ENCODE measurements at regions not wholly inside any gene's neighbourhood (a gene's known extent, or its start where the extent isn't known, plus 50 kb on each side); places are given as distances from the start of the nearest gene placed in this dataset.

GRCh38 chr2:129611471-129611870 lies 368.0 kb upstream of the RAB6C start:
- H3K4me3 ChIP-seq (ENCODE audit: low read depth, low read length), result no peak overlapping the region
- no peak for TF ChIP-seq CTCF (IDR thresholded peaks at IDR 0.05; ENCODE audit: insufficient read depth, low read length)
- DNase-seq (ENCODE audit: low read depth), result no peak

GRCh38 chr2:129619471-129619870 lies 360.0 kb upstream of the RAB6C start:
- H3K4me3 ChIP-seq (ENCODE audit: low read depth, low read length), result no peak overlapping the region
- DNase-seq (ENCODE audit: low read depth), result no peak
- TF ChIP-seq CTCF (IDR thresholded peaks at IDR 0.05; ENCODE audit: insufficient read depth, low read length), result no peak

GRCh38 chr2:129620411-129620810 lies 359.1 kb upstream of the RAB6C start:
- no peak overlapping the region for H3K4me3 ChIP-seq (ENCODE audit: low read depth, low read length)
- TF ChIP-seq CTCF (IDR thresholded peaks at IDR 0.05; ENCODE audit: insufficient read depth, low read length), result no peak
- no peak for DNase-seq (ENCODE audit: low read depth)

- H3K4me3 ChIP-seq (ENCODE audit: low read depth, low read length), result no peak overlapping the region
- no peak for DNase-seq (ENCODE audit: low read depth)
- no peak for TF ChIP-seq CTCF (IDR thresholded peaks at IDR 0.05; ENCODE audit: insufficient read depth, low read length)
Observed at GRCh38 chr2:129623783-129624182, 355.7 kb upstream of the RAB6C start.

GRCh38 chr2:129627437-129627836 lies 352.0 kb upstream of the RAB6C start:
- no peak overlapping the region for H3K4me3 ChIP-seq (ENCODE audit: low read depth, low read length)
- no peak for DNase-seq (ENCODE audit: low read depth)
- no peak for TF ChIP-seq CTCF (IDR thresholded peaks at IDR 0.05; ENCODE audit: insufficient read depth, low read length)

GRCh38 chr2:129636692-129637091 lies 342.8 kb upstream of the RAB6C start:
- DNase-seq (ENCODE audit: low read depth), result no peak
- no peak for TF ChIP-seq CTCF (IDR thresholded peaks at IDR 0.05; ENCODE audit: insufficient read depth, low read length)
- H3K4me3 ChIP-seq (ENCODE audit: low read depth, low read length), result no peak overlapping the region

GRCh38 chr2:129641371-129641770 lies 338.1 kb upstream of the RAB6C start:
- no peak for TF ChIP-seq CTCF (IDR thresholded peaks at IDR 0.05; ENCODE audit: insufficient read depth, low read length)
- DNase-seq (ENCODE audit: low read depth), result no peak
- no peak overlapping the region for H3K4me3 ChIP-seq (ENCODE audit: low read depth, low read length)

Data from fibroblast of the aortic adventitia (primary cell).